SK-MEL-5 (cell line): ENCODE measurements at regions not wholly inside any gene's neighbourhood (a gene's known extent, or its start where the extent isn't known, plus 50 kb on each side); places are given as distances from the start of the nearest gene placed in this dataset.

Experiments used
- DNase-seq: peaks from one replicate; pipeline ENCODE4 v3.0.0-alpha.2; 2016; ENCODE audit warnings: low read depth, low spot score
- in situ Hi-C: cut with HindIII; loops from 2 replicates; pipeline ENCODE4 v1.10.0; 2016; ENCODE audit warnings: low sequenced_read_pairs, high pct_unique_total_duplicates, low pct_unique_long_range_greater_than_20kb

GRCh38 chr13:50580684-50581305 is 262.7 kb downstream of the DLEU7 start:
- DNase-seq: no peak
- in situ Hi-C loops: no loop called here

- in situ Hi-C loops: no loop called here
- DNase-seq: no peak
Observed at GRCh38 chr13:50581586-50582196, 261.8 kb downstream of the DLEU7 start.

- in situ Hi-C loops: no loop called here
- no peak for DNase-seq
Observed at GRCh38 chr13:50584856-50585580, 258.5 kb downstream of the DLEU7 start.

GRCh38 chr13:50585674-50586413 is 257.6 kb downstream of the DLEU7 start:
- no peak for DNase-seq
- in situ Hi-C loops: no loop called here

- no peak for DNase-seq
- in situ Hi-C loops: no loop called here
Observed at GRCh38 chr13:50586414-50587083, 256.9 kb downstream of the DLEU7 start.

GRCh38 chr13:50587115-50587514 is 256.4 kb downstream of the DLEU7 start:
- in situ Hi-C loops: no loop called here
- no peak for DNase-seq

- in situ Hi-C loops: no loop called here
- DNase-seq: no peak
Observed at GRCh38 chr13:50587645-50588373, 255.7 kb downstream of the DLEU7 start.

GRCh38 chr13:50588491-50589130 is 254.9 kb downstream of the DLEU7 start:
- no peak for DNase-seq
- in situ Hi-C loops: no loop called here

GRCh38 chr13:50589139-50589538 is 254.4 kb downstream of the DLEU7 start:
- in situ Hi-C loops: no loop called here
- no peak for DNase-seq

GRCh38 chr13:50589651-50590054 is 253.8 kb downstream of the DLEU7 start:
- in situ Hi-C loops: no loop called here
- DNase-seq: no peak

- in situ Hi-C loops: no loop called here
- no peak for DNase-seq
Observed at GRCh38 chr13:50592412-50593155, 250.9 kb downstream of the DLEU7 start.

GRCh38 chr13:50593207-50593606 is 250.3 kb downstream of the DLEU7 start:
- in situ Hi-C loops: no loop called here
- DNase-seq: no peak

- in situ Hi-C loops: no loop called here
- no peak for DNase-seq
Observed at GRCh38 chr13:50594276-50595051, 249.0 kb downstream of the DLEU7 start.

GRCh38 chr13:50595196-50595595 is 248.3 kb downstream of the DLEU7 start:
- DNase-seq: no peak
- in situ Hi-C loops: no loop called here

- in situ Hi-C loops: no loop called here
Observed at GRCh38 chr13:50596156-50596555, 247.3 kb downstream of the DLEU7 start.

More at GRCh38 chr13:50596156-50596555, 247.3 kb downstream of the DLEU7 start:
- DNase-seq: no peak
